IMR-90 (cell line): ENCODE measurements at regions not wholly inside any gene's neighbourhood (a gene's known extent, or its start where the extent isn't known, plus 50 kb on each side); places are given as distances from the start of the nearest gene placed in this dataset.

Experiments used
- ATAC-seq: fragments of 200-7000 bp; cut with Tn5 transposase; 2 replicates; pipeline ENCODE4 v1.9.1; 2020; ENCODE audit warnings: low read depth, mild to moderate bottlenecking, moderate library complexity
- BruUV-seq: library from RNA; stranded (reverse); fragments of 400-500 nt; replicated peaks from 2 replicates; lab custom pipeline; 2021; lab: Mats Ljungman, UMichigan
- CTCF ChIA-PET: fragments of 300-600 bp; formaldehyde crosslinking; extraction: SDS; loops from one replicate; lab custom pipeline; 2021; ENCODE audit warnings: antibody characterized with exemption; lab: Yijun Ruan, JAX
- POLR2A ChIA-PET: fragments of 300-600 bp; sonication (Branson Sonifier 250); formaldehyde crosslinking; loops from one replicate; lab custom pipeline; 2022; ENCODE audit warnings: antibody characterized with exemption; ENCODE audit not compliant: unreplicated experiment; lab: Charles Lee
- DNase-seq: peaks from one replicate; pipeline ENCODE4 v3.0.0; 2013
- H2AFZ ChIP-seq: replicated peaks from 2 replicates; pipeline ENCODE3; 2013; ENCODE audit warnings: low read length, mild to moderate bottlenecking; ENCODE audit not compliant: poor library complexity
- H2AK5ac ChIP-seq: 2 replicates; pipeline ENCODE4 v1.6.1; 2013; ENCODE audit warnings: low read depth, low read length, inconsistent platforms
- H2AK9ac ChIP-seq: replicated peaks from 2 replicates; pipeline ENCODE3; 2013; ENCODE audit warnings: mild to moderate bottlenecking, low read depth, low read length, moderate library complexity; ENCODE audit not compliant: poor library complexity
- H2BK120ac ChIP-seq: 2 replicates; pipeline ENCODE4 v1.6.1; 2013; ENCODE audit warnings: low read depth, low read length, inconsistent platforms
- H2BK15ac ChIP-seq: 3 replicates; pipeline ENCODE4 v1.6.1; 2013; ENCODE audit warnings: low read depth, low read length, inconsistent platforms
- H2BK20ac ChIP-seq: 2 replicates; pipeline ENCODE4 v1.6.1; 2013; ENCODE audit warnings: low read depth, mild to moderate bottlenecking, inconsistent platforms, low read length, moderate library complexity
- H2BK5ac ChIP-seq: 2 replicates; pipeline ENCODE4 v1.6.1; 2013; ENCODE audit warnings: mild to moderate bottlenecking, low read depth, low read length, inconsistent platforms; ENCODE audit not compliant: poor library complexity, severe bottlenecking
- H3K14ac ChIP-seq: replicated peaks from 2 replicates; pipeline ENCODE4 v1.6.1; 2013; ENCODE audit warnings: low read depth, low read length, inconsistent platforms
- H3K18ac ChIP-seq: 2 replicates; pipeline ENCODE4 v1.6.1; 2013; ENCODE audit warnings: low read depth, low read length, control low read depth
- H3K23ac ChIP-seq: 2 replicates; pipeline ENCODE4 v1.6.1; 2013; ENCODE audit warnings: low read depth, low read length, inconsistent platforms
- H3K27ac ChIP-seq: 2 replicates; pipeline ENCODE4 v1.5.1; 2013; ENCODE audit warnings: mild to moderate bottlenecking, control low read depth, low read length; ENCODE audit not compliant: insufficient read depth
- H3K27me3 ChIP-seq: 2 replicates; pipeline ENCODE4 v1.6.1; 2013; ENCODE audit warnings: low read length; ENCODE audit not compliant: control insufficient read depth, insufficient read depth
- H3K36me3 ChIP-seq: 2 replicates; pipeline ENCODE4 v1.6.1; 2013; ENCODE audit warnings: low read length, mixed read lengths; ENCODE audit not compliant: control insufficient read depth, insufficient read depth
- H3K4ac ChIP-seq: 2 replicates; pipeline ENCODE4 v1.6.1; 2013; ENCODE audit warnings: low read depth, low read length, inconsistent platforms
- H3K4me1 ChIP-seq: 2 replicates; pipeline ENCODE4 v1.6.1; 2013; ENCODE audit warnings: low read length, mixed read lengths; ENCODE audit not compliant: control insufficient read depth, insufficient read depth
- H3K4me2 ChIP-seq: 2 replicates; pipeline ENCODE4 v1.6.1; 2013; ENCODE audit warnings: low read depth, mild to moderate bottlenecking, control low read depth, low read length, moderate library complexity
- H3K4me3 ChIP-seq: 2 replicates; pipeline ENCODE4 v1.5.1; 2013; ENCODE audit warnings: low read depth, mild to moderate bottlenecking, control low read depth, low read length, moderate library complexity; ENCODE audit not compliant: insufficient read depth
- H3K56ac ChIP-seq: 2 replicates; pipeline ENCODE4 v1.6.1; 2013; ENCODE audit warnings: low read length, inconsistent platforms; ENCODE audit not compliant: insufficient read depth; ENCODE audit errors: extremely low read depth
- H3K79me1 ChIP-seq, 2 experiments: 2 replicates each; pipeline ENCODE4 v1.6.1; 2013; ENCODE audit warnings: low read length in 2 of 2, inconsistent platforms in 1 of 2, low read depth in 1 of 2
- H3K9ac ChIP-seq: 2 replicates; pipeline ENCODE4 v1.6.1; 2013; ENCODE audit warnings: low read depth, low read length, control low read depth
- H3K9me1 ChIP-seq: 2 replicates; pipeline ENCODE4 v1.6.1; 2013; ENCODE audit warnings: low read length, inconsistent platforms; ENCODE audit not compliant: insufficient read depth
- H3K9me3 ChIP-seq: 2 replicates; pipeline ENCODE4 v1.6.1; 2013; ENCODE audit warnings: low read length; ENCODE audit not compliant: control insufficient read depth, insufficient read depth
- H4K20me1 ChIP-seq: 2 replicates; pipeline ENCODE4 v1.6.1; 2013; ENCODE audit warnings: low read length, inconsistent platforms; ENCODE audit not compliant: insufficient read depth
- H4K5ac ChIP-seq: 2 replicates; pipeline ENCODE4 v1.6.1; 2013; ENCODE audit warnings: mild to moderate bottlenecking, low read depth, low read length, control low read depth
- H4K8ac ChIP-seq, 2 experiments: 2 replicates each; pipeline ENCODE4 v1.6.1; 2013; ENCODE audit warnings: low read depth in 2 of 2, low read length in 2 of 2, control low read depth in 1 of 2, inconsistent platforms in 1 of 2
- H4K91ac ChIP-seq: 2 replicates; pipeline ENCODE4 v1.6.1; 2013; ENCODE audit warnings: low read depth, low read length, inconsistent platforms; ENCODE audit not compliant: insufficient read depth
- BHLHE40 ChIP-seq: fragments of 150-350 bp; IDR thresholded peaks from 2 replicates; pipeline ENCODE4 v1.6.1; 2016; ENCODE audit warnings: mild to moderate bottlenecking, low read depth, low read length
- WGBS, 2 experiments: methylation state at CpG; one replicate each; pipeline versions ENCODE4 v1.1.5 to v1.1.7; 2013; ENCODE audit warnings: missing lambda C conversion rate in 2 of 2; ENCODE audit not compliant: insufficient read length in 1 of 2; ENCODE audit errors: extremely low coverage in 2 of 2; 5-methylcytosine and 5-hydroxymethylcytosine counted together
- dilution Hi-C: fragments of 300-500 bp; cut with HindIII; formaldehyde crosslinking; loops from one replicate; pipeline ENCODE4 v1.14.3; 2018; ENCODE audit warnings: low sequenced_read_pairs; ENCODE audit not compliant: unreplicated experiment
- in situ Hi-C: fragments of 300-500 bp; cut with MboI; formaldehyde crosslinking; loops from 3 replicates; pipeline ENCODE4 v1.14.3; 2019; ENCODE audit warnings: low sequenced_read_pairs, inconsistent platforms, mixed read lengths
- intact Hi-C: fragments of 100-400 bp; cut with micrococcal nuclease; formaldehyde crosslinking; loops from 2 replicates; pipeline ENCODE4 v1.10.0; 2022

DNA sequence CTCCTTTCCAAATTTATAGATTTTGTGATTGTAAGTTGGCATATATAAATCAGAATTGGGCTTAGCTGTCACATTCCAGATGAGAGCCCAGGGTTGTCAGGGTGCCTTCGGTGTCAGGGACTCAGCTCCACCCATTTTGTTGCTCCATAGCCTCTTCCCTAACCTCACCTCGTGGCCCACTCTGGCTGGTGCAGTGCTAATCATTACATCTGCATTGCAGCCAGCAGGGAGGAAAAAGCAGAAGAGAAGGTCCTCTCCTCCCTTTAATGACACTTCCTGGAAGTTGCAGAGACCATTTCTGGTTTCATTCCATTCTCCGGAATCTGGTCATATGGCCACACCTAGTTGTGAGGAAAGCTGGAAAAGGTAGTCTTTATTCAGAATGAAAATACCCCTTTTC lies 113.3 kb downstream of the CCT6B start:
- Histone ChIP-seq H3K9me3 (no peaks in the 10 kb centered on the region), H2BK5ac (no peak overlapping the region), H3K14ac (no peak overlapping the region), H2BK15ac (no peak overlapping the region), H2AK5ac (no peak overlapping the region), H3K4ac (no peak overlapping the region), H4K8ac (no peak overlapping the region), H4K91ac (no peak overlapping the region), H3K79me1 (no peaks in the 10 kb centered on the region), H2BK120ac (no peak overlapping the region), H3K4me1 (no peaks in the 10 kb centered on the region), H3K9ac (no peak overlapping the region), H3K4me2 (no peak overlapping the region), H3K4me3 (no peak overlapping the region), H2BK20ac (no peak overlapping the region), H4K20me1 (no peaks in the 10 kb centered on the region), H4K5ac (no peak overlapping the region), H3K18ac (no peak overlapping the region), H2AK9ac (no peak overlapping the region), H3K27me3 (no peaks in the 10 kb centered on the region; the same call in 1 of the 2 replicates), H3K27ac (no peak overlapping the region), H3K56ac (no peak overlapping the region), H3K9me1 (no peaks in the 10 kb centered on the region), H3K36me3 (no peaks in the 10 kb centered on the region), H3K23ac (no peak overlapping the region), H2AFZ (no peak overlapping the region)
- ATAC-seq (no peak), DNase-seq (no peak)
- no TSS peak for BruUV-seq
- in situ Hi-C loops (no loop called here), dilution Hi-C loops (no loop called here), intact Hi-C loops (no loop called here)
- no peak for TF ChIP-seq BHLHE40
- ChIA-PET CTCF (no interaction called here), POLR2A (no interaction called here)
- no CpG with 5 or more reads among the region's 3 CpGs for WGBS, 2 experiments
